ENCODE measurements at regions not wholly inside any gene's neighbourhood (a gene's known extent, or its start where the extent isn't known, plus 50 kb on each side); places are given as distances from the start of the nearest gene placed in this dataset.
"Not testable (repeated sequence)": the region's sequence is repeated elsewhere in the genome, so short reads cannot be mapped to it uniquely, and the experiment has no call there.

DNA sequence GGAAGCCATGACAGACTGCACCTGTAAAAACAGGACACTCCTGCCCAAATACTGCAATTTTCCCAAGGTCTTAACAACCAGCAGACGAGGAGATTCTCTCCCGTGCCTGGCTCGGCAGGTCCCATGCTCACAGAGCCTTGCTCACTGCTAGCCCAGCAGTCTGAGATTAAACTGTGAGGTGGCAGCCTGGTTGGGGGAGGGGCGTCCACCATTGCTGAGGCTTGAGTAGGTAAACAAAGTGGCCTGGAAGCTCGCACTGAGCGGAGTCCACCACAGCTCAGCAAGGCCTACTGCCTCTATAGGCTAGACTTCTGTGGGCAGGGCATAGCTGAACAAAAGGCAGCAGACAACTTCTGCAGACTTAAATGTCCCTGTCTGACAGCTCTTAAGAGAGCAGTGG is 80.3 kb downstream of the ANXA5 start:
- TF ChIP-seq GABPA (IDR thresholded peaks at IDR 0.05; ENCODE audit: low read depth): not testable (repeated sequence)
- TF ChIP-seq, protein P1, sequence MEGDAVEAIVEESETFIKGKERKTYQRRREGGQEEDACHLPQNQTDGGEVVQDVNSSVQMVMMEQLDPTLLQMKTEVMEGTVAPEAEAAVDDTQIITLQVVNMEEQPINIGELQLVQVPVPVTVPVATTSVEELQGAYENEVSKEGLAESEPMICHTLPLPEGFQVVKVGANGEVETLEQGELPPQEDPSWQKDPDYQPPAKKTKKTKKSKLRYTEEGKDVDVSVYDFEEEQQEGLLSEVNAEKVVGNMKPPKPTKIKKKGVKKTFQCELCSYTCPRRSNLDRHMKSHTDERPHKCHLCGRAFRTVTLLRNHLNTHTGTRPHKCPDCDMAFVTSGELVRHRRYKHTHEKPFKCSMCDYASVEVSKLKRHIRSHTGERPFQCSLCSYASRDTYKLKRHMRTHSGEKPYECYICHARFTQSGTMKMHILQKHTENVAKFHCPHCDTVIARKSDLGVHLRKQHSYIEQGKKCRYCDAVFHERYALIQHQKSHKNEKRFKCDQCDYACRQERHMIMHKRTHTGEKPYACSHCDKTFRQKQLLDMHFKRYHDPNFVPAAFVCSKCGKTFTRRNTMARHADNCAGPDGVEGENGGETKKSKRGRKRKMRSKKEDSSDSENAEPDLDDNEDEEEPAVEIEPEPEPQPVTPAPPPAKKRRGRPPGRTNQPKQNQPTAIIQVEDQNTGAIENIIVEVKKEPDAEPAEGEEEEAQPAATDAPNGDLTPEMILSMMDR (IDR thresholded peaks at IDR 0.05): not testable (repeated sequence)
